ENCODE measurements at regions not wholly inside any gene's neighbourhood (a gene's known extent, or its start where the extent isn't known, plus 50 kb on each side); places are given as distances from the start of the nearest gene placed in this dataset.

DNA sequence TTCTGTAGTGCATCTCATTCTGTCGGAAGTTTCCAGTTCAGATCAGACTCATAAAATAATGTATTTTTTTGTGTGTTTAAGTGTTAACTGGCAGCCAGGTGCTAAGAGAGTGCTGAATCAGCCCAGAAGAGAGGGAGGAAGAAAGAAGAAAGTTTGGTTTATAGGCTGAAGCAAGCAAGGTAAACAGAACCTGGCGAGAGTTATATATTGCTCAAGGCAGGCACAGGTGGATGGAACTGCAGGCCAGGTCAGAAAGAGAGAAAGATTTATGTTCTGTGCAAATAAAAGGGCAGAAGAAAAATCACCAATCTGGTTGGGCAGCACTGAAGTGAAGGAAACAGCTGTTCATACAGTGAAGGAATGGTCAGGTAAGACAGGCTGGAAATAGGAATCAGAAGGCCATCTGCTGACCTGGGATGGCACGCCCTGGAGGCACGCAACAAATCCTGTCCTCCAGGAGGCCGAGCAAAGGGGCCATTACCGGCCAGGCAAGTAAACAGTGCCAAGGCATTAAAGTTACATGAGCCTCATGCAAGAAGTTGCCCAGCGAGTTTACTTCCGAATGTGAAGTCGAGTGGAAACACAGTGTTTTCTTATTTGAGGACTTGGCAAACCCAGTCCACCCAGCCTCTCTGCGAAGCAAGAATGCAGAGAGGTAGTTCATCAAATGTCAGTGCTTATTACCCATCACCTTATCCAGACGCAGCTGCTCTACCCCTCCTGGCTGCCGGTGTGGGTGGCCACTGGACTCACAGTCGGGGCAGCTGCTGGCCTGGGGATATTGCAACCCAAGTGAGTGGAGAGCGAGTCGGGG lies 309.8 kb downstream of the VPS13C start:
- peak; percentile 51 for DNase-seq
- Histone ChIP-seq H3K4me3 (no peak overlapping the region), H3K36me3 (no peaks in the 10 kb centered on the region), H3K27ac (peak overlapping the region in 3 of 4 donors; percentile 20 to 50 (median 41)), H3K4me1 (peaks cover 0 to 3% (median 0%) of the 10 kb centered on the region in 4 donors), H3K9me3 (no peaks in the 10 kb centered on the region), H3K27me3 (no peaks in the 10 kb centered on the region)
- intact Hi-C loops (cut with DNase I; ENCODE audit: low total_unique reads) (no loop called here), in situ Hi-C loops (cut with MboI; ENCODE audit: low pct_ligation_motif_present in 1 of 4, low pct_unique_long_range_greater_than_20kb in 1 of 4, low sequenced_read_pairs in 3 of 4) (no loop called here)
- no peak for TF ChIP-seq POLR2A (IDR thresholded peaks at IDR 0.05)
- TF ChIP-seq POLR2AphosphoS5 (IDR thresholded peaks at IDR 0.05): peak; percentile 26 to 65 (median 32)
- TF ChIP-seq EP300 (IDR thresholded peaks at IDR 0.05; ENCODE audit: low read depth): no peak
- TF ChIP-seq, protein P1, sequence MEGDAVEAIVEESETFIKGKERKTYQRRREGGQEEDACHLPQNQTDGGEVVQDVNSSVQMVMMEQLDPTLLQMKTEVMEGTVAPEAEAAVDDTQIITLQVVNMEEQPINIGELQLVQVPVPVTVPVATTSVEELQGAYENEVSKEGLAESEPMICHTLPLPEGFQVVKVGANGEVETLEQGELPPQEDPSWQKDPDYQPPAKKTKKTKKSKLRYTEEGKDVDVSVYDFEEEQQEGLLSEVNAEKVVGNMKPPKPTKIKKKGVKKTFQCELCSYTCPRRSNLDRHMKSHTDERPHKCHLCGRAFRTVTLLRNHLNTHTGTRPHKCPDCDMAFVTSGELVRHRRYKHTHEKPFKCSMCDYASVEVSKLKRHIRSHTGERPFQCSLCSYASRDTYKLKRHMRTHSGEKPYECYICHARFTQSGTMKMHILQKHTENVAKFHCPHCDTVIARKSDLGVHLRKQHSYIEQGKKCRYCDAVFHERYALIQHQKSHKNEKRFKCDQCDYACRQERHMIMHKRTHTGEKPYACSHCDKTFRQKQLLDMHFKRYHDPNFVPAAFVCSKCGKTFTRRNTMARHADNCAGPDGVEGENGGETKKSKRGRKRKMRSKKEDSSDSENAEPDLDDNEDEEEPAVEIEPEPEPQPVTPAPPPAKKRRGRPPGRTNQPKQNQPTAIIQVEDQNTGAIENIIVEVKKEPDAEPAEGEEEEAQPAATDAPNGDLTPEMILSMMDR (IDR thresholded peaks at IDR 0.05): no peak
- WGBS, 2 donors (ENCODE audit: low coverage in 1 of 2): 54 to 66% methylated on average over 6 to 15 of the region's 15 CpGs

DNA sequence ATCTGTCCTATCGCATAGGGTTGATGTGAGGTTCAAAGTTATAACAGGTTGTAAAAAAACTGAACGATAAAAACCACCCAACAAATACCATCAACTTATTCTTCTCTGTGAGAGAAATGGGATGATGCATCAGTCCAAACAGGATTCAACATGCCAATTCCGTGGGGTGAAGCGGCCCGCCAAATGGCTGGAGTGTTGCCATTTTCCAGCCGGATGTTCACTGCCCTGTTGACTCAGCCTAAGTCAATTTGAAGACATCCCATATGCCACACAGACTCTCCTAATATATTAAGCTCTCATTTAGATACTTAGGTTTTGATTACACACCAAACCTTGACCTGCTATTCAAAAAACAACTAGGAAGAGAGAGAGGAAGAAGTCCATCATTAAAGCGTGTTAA lies 311.1 kb downstream of the VPS13C start:
- intact Hi-C loops (cut with DNase I; ENCODE audit: low total_unique reads): no loop called here

DNA sequence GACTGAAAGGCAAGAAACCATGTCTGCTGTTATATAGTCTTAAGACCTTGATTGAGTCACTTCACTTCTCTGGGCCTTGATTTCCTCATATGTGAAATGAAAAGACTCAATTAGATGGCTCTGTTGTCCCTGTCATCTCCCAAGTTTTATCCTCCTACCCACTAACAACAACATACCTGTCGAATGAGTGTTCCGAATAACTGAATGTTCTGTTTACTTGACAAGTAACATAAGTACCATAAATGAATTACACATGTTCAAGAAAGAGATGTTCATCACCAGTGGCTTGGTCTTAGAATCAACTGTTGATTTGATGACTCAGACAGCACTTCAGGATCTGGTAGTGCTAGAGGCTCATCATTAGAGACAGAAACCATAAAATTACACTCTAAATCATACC lies 311.7 kb downstream of the VPS13C start:
- in situ Hi-C loops (cut with MboI; ENCODE audit: low pct_ligation_motif_present in 1 of 4, low pct_unique_long_range_greater_than_20kb in 1 of 4, low sequenced_read_pairs in 3 of 4): no loop called here
- no peak overlapping the region for H3K4me3 ChIP-seq
- TF ChIP-seq, protein P1 (IDR thresholded peaks at IDR 0.05): no peak
- no peak for TF ChIP-seq POLR2AphosphoS5 (IDR thresholded peaks at IDR 0.05)
- intact Hi-C loops (cut with DNase I; ENCODE audit: low total_unique reads): no loop called here
- H3K4me1 ChIP-seq: peaks cover 0 to 3% (median 0%) of the 10 kb centered on the region in 4 donors
- no peak overlapping the region for H3K27ac ChIP-seq
- no peak for DNase-seq
- 80 to 92% methylated on average over 2 of the region's 2 CpGs for WGBS, 2 donors (ENCODE audit: low coverage in 1 of 2)
- no peaks in the 10 kb centered on the region for H3K36me3 ChIP-seq
- H3K27me3 ChIP-seq: no peaks in the 10 kb centered on the region
- no peaks in the 10 kb centered on the region for H3K9me3 ChIP-seq

More for the DNA sequence above, 311.1 kb downstream of the VPS13C start:
- no peak for DNase-seq
- no peaks in the 10 kb centered on the region for H3K9me3 ChIP-seq
- H3K4me3 ChIP-seq: no peak overlapping the region
- H3K4me1 ChIP-seq: peaks cover 0 to 3% (median 0%) of the 10 kb centered on the region in 4 donors
- TF ChIP-seq POLR2A (IDR thresholded peaks at IDR 0.05): no peak
- no peak for TF ChIP-seq POLR2AphosphoS5 (IDR thresholded peaks at IDR 0.05)
- TF ChIP-seq, protein P1 (IDR thresholded peaks at IDR 0.05): no peak
- no peak for TF ChIP-seq EP300 (IDR thresholded peaks at IDR 0.05; ENCODE audit: low read depth)
- no peaks in the 10 kb centered on the region for H3K36me3 ChIP-seq
- H3K27me3 ChIP-seq: no peaks in the 10 kb centered on the region
- in situ Hi-C loops (cut with MboI; ENCODE audit: low pct_ligation_motif_present in 1 of 4, low pct_unique_long_range_greater_than_20kb in 1 of 4, low sequenced_read_pairs in 3 of 4): no loop called here
- H3K27ac ChIP-seq: no peak overlapping the region
- WGBS, 2 donors (ENCODE audit: low coverage in 1 of 2): 74 to 88% methylated on average over 3 to 7 of the region's 7 CpGs

DNA sequence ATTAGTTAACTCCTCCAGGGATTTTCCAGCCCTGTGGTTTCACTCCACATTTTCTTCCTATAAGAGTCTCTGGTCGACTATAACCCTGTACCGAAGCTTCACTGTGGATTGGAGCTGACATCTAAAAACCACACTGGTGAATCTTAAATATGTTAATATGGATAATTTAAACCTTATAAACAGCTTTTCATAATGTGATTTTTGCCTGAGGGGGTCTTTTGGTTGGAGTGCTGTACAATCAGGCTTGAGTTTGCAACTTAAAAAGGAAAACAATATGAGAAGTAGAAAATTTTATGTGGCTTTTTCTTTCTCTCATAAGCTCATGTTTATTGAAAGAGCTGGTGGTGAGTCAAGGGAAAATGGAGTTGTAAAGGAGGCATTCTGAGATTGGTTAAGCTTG lies 313.7 kb downstream of the VPS13C start:
- peaks cover 0 to 3% (median 0%) of the 10 kb centered on the region in 4 donors for H3K4me1 ChIP-seq
- TF ChIP-seq, protein P1 (IDR thresholded peaks at IDR 0.05): no peak
- no peak for TF ChIP-seq POLR2A (IDR thresholded peaks at IDR 0.05)
- no peak for TF ChIP-seq POLR2AphosphoS5 (IDR thresholded peaks at IDR 0.05)
- TF ChIP-seq EP300 (IDR thresholded peaks at IDR 0.05; ENCODE audit: low read depth): no peak
- H3K4me3 ChIP-seq: no peak overlapping the region
- H3K27me3 ChIP-seq: no peaks in the 10 kb centered on the region
- H3K36me3 ChIP-seq: no peaks in the 10 kb centered on the region
- intact Hi-C loops (cut with DNase I; ENCODE audit: low total_unique reads): no loop called here
- H3K27ac ChIP-seq: no peak overlapping the region
- H3K9me3 ChIP-seq: no peaks in the 10 kb centered on the region
- in situ Hi-C loops (cut with MboI; ENCODE audit: low pct_ligation_motif_present in 1 of 4, low pct_unique_long_range_greater_than_20kb in 1 of 4, low sequenced_read_pairs in 3 of 4): no loop called here
- 88 to 100% methylated on average over 1 to 2 of the region's 2 CpGs for WGBS, 2 donors (ENCODE audit: low coverage in 1 of 2)
- no peak for DNase-seq
